ENCODE measurements at regions not wholly inside any gene's neighbourhood (a gene's known extent, or its start where the extent isn't known, plus 50 kb on each side); places are given as distances from the start of the nearest gene placed in this dataset.

GRCh38 chr15:94579286-94579685 is 347.9 kb downstream of the MCTP2 start:
- TF ChIP-seq CTCF (conservative IDR thresholded peaks at IDR 0.05 in 1 of 2, IDR thresholded peaks at IDR 0.05 in 1 of 2; ENCODE audit: extremely low read depth in 1 of 2, insufficient read depth in 1 of 2, low read depth in 1 of 2, low read length in 2 of 2): no peak
- no peak for TF ChIP-seq EZH2 (IDR thresholded peaks at IDR 0.05; ENCODE audit: borderline replicate concordance, low read length)
